Heart right ventricle (tissue), 16 donors: ENCODE measurements at regions not wholly inside any gene's neighbourhood (a gene's known extent, or its start where the extent isn't known, plus 50 kb on each side); places are given as distances from the start of the nearest gene placed in this dataset.

Experiments
- ATAC-seq, 8 donors: fragments of 200-7000 bp; cut with Tn5 transposase; one replicate each; pipeline ENCODE4 v1.9.1; 2020; ENCODE audit warnings: mild to moderate bottlenecking in 8 of 8, moderate library complexity in 8 of 8, moderate number of reproducible peaks in 1 of 8
- DNase-seq, 2 donors: peaks; one replicate each; pipeline ENCODE4 v3.0.0-alpha.2; 2020
- H3K27ac ChIP-seq, 10 donors: fragments of 200-600 bp; sonication (generic) in 2 of 10; one replicate each; pipeline versions ENCODE4 v1.5.0 to v1.8.0; 2020 to 2022; ENCODE audit warnings: mild to moderate bottlenecking in 3 of 10
- H3K27me3 ChIP-seq, 7 donors: fragments of 200-600 bp; one replicate each; pipeline ENCODE4 v1.8.0; 2021 to 2022; ENCODE audit warnings: mild to moderate bottlenecking in 2 of 7
- H3K36me3 ChIP-seq, 9 donors: fragments of 200-600 bp; sonication (generic) in 1 of 9; one replicate each; pipeline versions ENCODE4 v1.5.0 to v1.8.0; 2020 to 2022; ENCODE audit warnings: mild to moderate bottlenecking in 2 of 9
- H3K4me1 ChIP-seq, 9 donors: fragments of 200-600 bp; sonication (generic) in 1 of 9; one replicate each; pipeline versions ENCODE4 v1.5.0 to v1.8.0; 2020 to 2022; ENCODE audit warnings: mild to moderate bottlenecking in 4 of 9
- H3K4me3 ChIP-seq, 10 donors: fragments of 200-600 bp; sonication (generic) in 2 of 10; one replicate each; pipeline versions ENCODE4 v1.5.0 to v1.8.0; 2020 to 2022; ENCODE audit warnings: mild to moderate bottlenecking in 7 of 10, moderate library complexity in 2 of 10
- H3K9me3 ChIP-seq, 11 donors: fragments of 200-600 bp in 10 of 11; sonication (generic) in 2 of 11; one replicate each; pipeline versions ENCODE4 v1.5.0 to v1.8.0; 2013 to 2022; ENCODE audit warnings: mild to moderate bottlenecking in 2 of 11, control low read depth in 1 of 11, moderate library complexity in 1 of 11
- WGBS, 2 donors: extraction: QIAGEN DNeasy Blood & Tissue Kit; methylation state at CpG; one replicate each; pipeline ENCODE4 v1.1.7; 2013; ENCODE audit warnings: inconsistent platforms in 1 of 2; 5-methylcytosine and 5-hydroxymethylcytosine counted together
- intact Hi-C, 10 donors: fragments of 100-400 bp; cut with DNase I; formaldehyde crosslinking; loops; one replicate each; pipeline versions ENCODE4 v1.11.1 to v1.14.2; 2022
- TF ChIP-seq, protein P1 (sequence below), 9 donors: fragments of 200-600 bp; sonication (generic) in 2 of 9; IDR thresholded peaks; one replicate each; pipeline versions ENCODE4 v1.5.0 to v1.8.0; 2021 to 2022; ENCODE audit warnings: antibody characterized with exemption in 9 of 9, mild to moderate bottlenecking in 5 of 9, moderate library complexity in 1 of 9
- donor health status: Arrhythmogenic right ventricular cardiomyopathy.
- donor health status: ischemic (EF 13 %, LVEDD 7.1; RV severe dilation, severe dysfunction).
- donor health status: healthy with polysubstance abuse.
- donor health status: DM: no; HTN: yes; CAD: no.
- donor health status: DM: no; HTN: no; CAD: no.
- donor health status: ischemic (EF 25% LVEDD 6.9; RV normal size, moderate dysfunction).
- donor health status: ischemic (EF 25% LVEDD 5.7; RV mildly dilated, moderate dysfunction).
- donor health status: healthy.
- donor health status: DM: yes; HTN: yes; CAD: no.
- donor health status: Ischemic cardiomyopathy.
- donor health status: ischemic (EF 35%, LVEDD 5.7; RV mildly dilated, moderate dysfunction).
- donor health status: nonischemic (EF 11% LVEDD 7.7; RV severe dilation, severe dysfunction).
- donor health status: DM: yes; HTN: yes; CAD: no.
- donor health status: PGD.
- donor health status: ischemic (EF 29% LVEDD 5.4; RV normal size, mild dysfunction).
- donor health status: nonischemic (EF 23%, LVEDD 6.1; RV moderate dilation, normal function).

DNA sequence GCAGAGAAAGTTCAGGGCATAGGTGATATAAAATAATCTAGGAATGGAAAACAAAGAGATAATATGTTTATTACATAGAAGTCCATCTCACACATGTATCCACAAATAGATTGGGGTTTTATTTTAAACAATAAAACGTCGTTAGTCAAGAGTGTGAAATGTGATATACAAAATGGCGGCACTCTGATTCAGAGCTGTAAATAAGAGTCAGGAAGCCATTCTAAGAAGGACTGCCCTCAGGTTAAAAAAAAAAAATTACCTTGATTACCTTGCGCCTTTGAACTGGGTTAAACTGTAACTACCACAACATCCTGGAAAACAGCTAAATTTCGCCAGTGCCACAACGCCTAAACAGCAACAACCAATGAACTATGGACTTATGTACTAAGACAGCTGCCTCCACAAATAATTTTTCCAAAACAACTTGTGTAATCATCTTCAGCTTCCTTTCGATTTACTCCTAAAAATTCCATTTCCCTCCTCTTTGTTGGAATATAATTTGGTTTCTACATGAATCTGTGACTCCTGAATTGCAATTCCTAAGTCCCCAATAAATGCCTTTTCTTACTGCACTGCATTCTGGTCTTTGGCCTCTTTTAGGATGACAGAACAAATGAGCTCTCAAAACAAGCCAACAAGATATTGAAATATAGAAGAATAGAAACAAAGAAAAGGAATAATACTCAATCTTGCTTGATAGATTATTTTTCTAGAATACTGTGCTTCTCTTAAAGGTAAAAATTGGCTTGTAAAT, 1019.5 kb upstream of the MAP3K7 start:
- no peak overlapping the region for H3K27ac ChIP-seq
- no peaks in the 10 kb centered on the region for H3K4me1 ChIP-seq
- H3K27me3 ChIP-seq = no peaks in the 10 kb centered on the region
- H3K4me3 ChIP-seq = no peak overlapping the region
- intact Hi-C loops = no loop called here
- H3K9me3 ChIP-seq = no peaks in the 10 kb centered on the region
- no peak for ATAC-seq
- WGBS, 2 donors = 89 to 91% methylated on average over 7 of the region's 7 CpGs
- H3K36me3 ChIP-seq = no peaks in the 10 kb centered on the region
- TF ChIP-seq, protein P1, sequence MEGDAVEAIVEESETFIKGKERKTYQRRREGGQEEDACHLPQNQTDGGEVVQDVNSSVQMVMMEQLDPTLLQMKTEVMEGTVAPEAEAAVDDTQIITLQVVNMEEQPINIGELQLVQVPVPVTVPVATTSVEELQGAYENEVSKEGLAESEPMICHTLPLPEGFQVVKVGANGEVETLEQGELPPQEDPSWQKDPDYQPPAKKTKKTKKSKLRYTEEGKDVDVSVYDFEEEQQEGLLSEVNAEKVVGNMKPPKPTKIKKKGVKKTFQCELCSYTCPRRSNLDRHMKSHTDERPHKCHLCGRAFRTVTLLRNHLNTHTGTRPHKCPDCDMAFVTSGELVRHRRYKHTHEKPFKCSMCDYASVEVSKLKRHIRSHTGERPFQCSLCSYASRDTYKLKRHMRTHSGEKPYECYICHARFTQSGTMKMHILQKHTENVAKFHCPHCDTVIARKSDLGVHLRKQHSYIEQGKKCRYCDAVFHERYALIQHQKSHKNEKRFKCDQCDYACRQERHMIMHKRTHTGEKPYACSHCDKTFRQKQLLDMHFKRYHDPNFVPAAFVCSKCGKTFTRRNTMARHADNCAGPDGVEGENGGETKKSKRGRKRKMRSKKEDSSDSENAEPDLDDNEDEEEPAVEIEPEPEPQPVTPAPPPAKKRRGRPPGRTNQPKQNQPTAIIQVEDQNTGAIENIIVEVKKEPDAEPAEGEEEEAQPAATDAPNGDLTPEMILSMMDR (IDR thresholded peaks at IDR 0.05) = no peak
- no peak for DNase-seq

DNA sequence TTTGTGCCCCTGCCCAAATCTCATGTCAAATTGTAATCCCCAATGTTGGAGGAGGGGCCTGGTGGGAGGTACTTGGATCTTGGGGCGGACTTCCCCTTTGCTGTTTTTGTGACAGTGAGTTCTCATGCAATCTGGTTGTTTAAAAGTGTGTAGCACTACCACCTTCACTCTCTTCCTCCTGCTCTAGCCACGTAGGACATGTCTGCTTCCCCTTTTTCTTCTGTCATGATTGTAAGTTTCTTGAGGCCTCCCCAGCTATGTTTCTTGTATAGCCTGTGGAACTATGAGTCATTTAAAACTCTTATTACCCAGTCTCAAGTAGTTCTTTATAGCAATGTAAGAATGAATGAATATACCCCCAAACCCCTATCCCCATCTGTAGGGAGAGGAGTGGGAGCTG, 1013.7 kb upstream of the MAP3K7 start:
- 70 to 75% methylated on average over 2 of the region's 2 CpGs for WGBS, 2 donors
- DNase-seq (no peak), ATAC-seq (no peak)
- intact Hi-C loops = no loop called here
- Histone ChIP-seq H3K27ac (no peak overlapping the region), H3K36me3 (no peaks in the 10 kb centered on the region), H3K9me3 (no peaks in the 10 kb centered on the region), H3K4me1 (no peaks in the 10 kb centered on the region), H3K27me3 (no peaks in the 10 kb centered on the region), H3K4me3 (no peak overlapping the region)
- TF ChIP-seq, protein P1 (IDR thresholded peaks at IDR 0.05) = no peak

DNA sequence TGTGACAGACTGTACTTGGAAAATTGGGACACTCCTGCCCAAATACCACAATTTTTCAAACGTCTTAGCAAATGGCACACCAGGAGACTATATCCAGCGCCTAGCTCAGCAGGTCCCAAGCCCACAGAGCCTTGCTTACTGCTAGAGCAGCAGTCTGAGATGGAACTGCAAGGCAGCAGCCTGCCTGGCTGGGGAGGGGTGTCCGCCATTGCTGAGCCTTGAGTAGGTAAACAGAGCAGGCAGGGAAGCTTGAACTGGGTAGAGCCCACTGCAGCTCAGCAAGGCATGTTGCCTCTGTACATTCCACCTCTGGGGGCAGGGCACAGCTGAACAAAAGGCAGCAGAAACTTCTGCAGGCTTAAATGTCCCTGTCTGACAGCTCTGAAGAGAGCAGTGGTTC, 1003.3 kb upstream of the MAP3K7 start:
- no peak overlapping the region for H3K27ac ChIP-seq
- DNase-seq (no peak), ATAC-seq (no peak)
- H3K27me3 ChIP-seq = no peaks in the 10 kb centered on the region
- intact Hi-C loops = no loop called here
- TF ChIP-seq, protein P1 (IDR thresholded peaks at IDR 0.05) = no peak
- no peaks in the 10 kb centered on the region for H3K4me1 ChIP-seq
- H3K9me3 ChIP-seq = peaks cover 0 to 24% (median 0%) of the 10 kb centered on the region in 11 donors
- no peaks in the 10 kb centered on the region for H3K36me3 ChIP-seq
- no peak overlapping the region for H3K4me3 ChIP-seq
- WGBS, 2 donors = 70 to 72% methylated on average over 3 of the region's 3 CpGs

DNA sequence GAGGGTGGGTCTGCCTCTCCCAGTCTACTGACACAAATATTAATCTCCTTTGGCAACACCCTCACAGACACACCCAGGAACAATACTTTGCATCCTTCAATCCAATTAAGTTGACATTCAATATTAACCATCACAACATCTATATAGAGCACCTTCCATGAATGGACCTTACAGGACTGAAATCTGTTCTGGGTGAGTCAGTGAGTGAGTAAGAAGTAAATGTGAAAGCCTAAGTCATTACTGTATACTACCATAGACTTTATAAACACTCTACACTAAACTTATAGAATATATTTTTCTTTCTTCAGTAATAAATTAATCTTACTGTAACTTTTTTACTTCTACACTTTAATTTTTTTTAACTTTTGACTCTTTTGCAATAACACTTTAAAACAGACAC, 993.8 kb upstream of the MAP3K7 start:
- Histone ChIP-seq H3K4me1 (no peaks in the 10 kb centered on the region), H3K9me3 (no peaks in the 10 kb centered on the region), H3K27ac (no peak overlapping the region), H3K27me3 (no peaks in the 10 kb centered on the region), H3K4me3 (no peak overlapping the region), H3K36me3 (no peaks in the 10 kb centered on the region)
- DNase-seq (no peak), ATAC-seq (no peak)
- TF ChIP-seq, protein P1 (IDR thresholded peaks at IDR 0.05) = no peak
- intact Hi-C loops = no loop called here
